ENCODE measurements at regions not wholly inside any gene's neighbourhood (a gene's known extent, or its start where the extent isn't known, plus 50 kb on each side); places are given as distances from the start of the nearest gene placed in this dataset.

GRCh38 chr5:165135565-165135964 lies 1630.1 kb downstream of the MAT2B start:
- intact Hi-C loops (cut with micrococcal nuclease), result no loop called here

- intact Hi-C loops (cut with micrococcal nuclease), result no loop called here
Observed at GRCh38 chr5:165137701-165138100, 1632.3 kb downstream of the MAT2B start.

GRCh38 chr5:165138236-165138635 lies 1632.8 kb downstream of the MAT2B start:
- intact Hi-C loops (cut with micrococcal nuclease), result no loop called here

GRCh38 chr5:165139262-165139661 lies 1633.8 kb downstream of the MAT2B start:
- intact Hi-C loops (cut with micrococcal nuclease), result no loop called here

- intact Hi-C loops (cut with micrococcal nuclease), result no loop called here
Observed at GRCh38 chr5:165139721-165140120, 1634.3 kb downstream of the MAT2B start.

- intact Hi-C loops (cut with micrococcal nuclease), result no loop called here
Observed at GRCh38 chr5:165143741-165144140, 1638.3 kb downstream of the MAT2B start.

- intact Hi-C loops (cut with micrococcal nuclease), result no loop called here
Observed at GRCh38 chr5:165149431-165149830, 1644.0 kb downstream of the MAT2B start.

- intact Hi-C loops (cut with micrococcal nuclease), result no loop called here
Observed at GRCh38 chr5:165152058-165152457, 1646.6 kb downstream of the MAT2B start.

- intact Hi-C loops (cut with micrococcal nuclease), result no loop called here
Observed at GRCh38 chr5:165157219-165157618, 1651.8 kb downstream of the MAT2B start.

- intact Hi-C loops (cut with micrococcal nuclease), result no loop called here
Observed at GRCh38 chr5:165161204-165161603, 1655.8 kb downstream of the MAT2B start.

GRCh38 chr5:165163861-165164260 lies 1658.4 kb downstream of the MAT2B start:
- intact Hi-C loops (cut with micrococcal nuclease), result no loop called here

GRCh38 chr5:165173651-165174050 lies 1668.2 kb downstream of the MAT2B start:
- intact Hi-C loops (cut with micrococcal nuclease), result no loop called here

GRCh38 chr5:165175041-165175440 lies 1669.6 kb downstream of the MAT2B start:
- intact Hi-C loops (cut with micrococcal nuclease), result no loop called here

GRCh38 chr5:165184183-165184582 lies 1678.8 kb downstream of the MAT2B start:
- intact Hi-C loops (cut with micrococcal nuclease), result no loop called here

- intact Hi-C loops (cut with micrococcal nuclease), result no loop called here
Observed at GRCh38 chr5:165185716-165186115, 1680.3 kb downstream of the MAT2B start.

GRCh38 chr5:165187815-165188214 lies 1682.4 kb downstream of the MAT2B start:
- intact Hi-C loops (cut with micrococcal nuclease), result no loop called here

GRCh38 chr5:165188556-165189175 lies 1683.2 kb downstream of the MAT2B start:
- intact Hi-C loops (cut with micrococcal nuclease), result no loop called here

- intact Hi-C loops (cut with micrococcal nuclease), result no loop called here
Observed at GRCh38 chr5:165196961-165197360, 1691.5 kb downstream of the MAT2B start.

GRCh38 chr5:165201369-165201768 lies 1696.0 kb downstream of the MAT2B start:
- intact Hi-C loops (cut with micrococcal nuclease), result no loop called here

GRCh38 chr5:165201771-165202518 lies 1696.5 kb downstream of the MAT2B start:
- intact Hi-C loops (cut with micrococcal nuclease), result no loop called here

- intact Hi-C loops (cut with micrococcal nuclease), result no loop called here
Observed at GRCh38 chr5:165202519-165202910, 1697.1 kb downstream of the MAT2B start.

GRCh38 chr5:165209101-165209727 lies 1703.8 kb downstream of the MAT2B start:
- intact Hi-C loops (cut with micrococcal nuclease), result no loop called here

All from T-helper 1 cell treated with Interleukin-12 subunit alpha and Interleukin-12 subunit beta and Interleukin-4 antibody, amounts not matched to agents 30 ng/mL and 1 ng/mL, for 36 hours (primary cell).